K562 (cell line): ENCODE measurements at regions not wholly inside any gene's neighbourhood (a gene's known extent, or its start where the extent isn't known, plus 50 kb on each side); places are given as distances from the start of the nearest gene placed in this dataset.

Source experiments
- ATF3 ChIP-seq, 2 experiments: fragments of 450-650 bp in 1 of 2; sonication (generic) in 1 of 2; formaldehyde crosslinking in 1 of 2; IDR thresholded peaks in 1 of 2; conservative IDR thresholded peaks in 1 of 2; 2 replicates each; pipeline versions ENCODE4 v1.6.1 to v1.8.1; 2016 to 2023; ENCODE audit warnings: mild to moderate bottlenecking in 2 of 2, moderate library complexity in 2 of 2, inconsistent platforms in 1 of 2, missing genetic modification reagents in 1 of 2
- DACH1 ChIP-seq: fragments of 450-650 bp; IDR thresholded peaks from 2 replicates; pipeline ENCODE4 v1.6.1; 2018; ENCODE audit not compliant: partially characterized antibody
- DNMT1 ChIP-seq: fragments of 450-650 bp; IDR thresholded peaks from 2 replicates; pipeline ENCODE4 v1.6.1; 2016; ENCODE audit warnings: antibody characterized with exemption, mild to moderate bottlenecking
- ELK1 ChIP-seq: sonication (generic); formaldehyde crosslinking; IDR thresholded peaks from 2 replicates; pipeline ENCODE4 v1.8.1; 2022; ENCODE audit warnings: missing genetic modification reagents
- JUN ChIP-seq, 2 experiments: sonication (generic) in 1 of 2; formaldehyde crosslinking in 1 of 2; IDR thresholded peaks; 2 replicates each; pipeline versions ENCODE4 v1.6.1 to v1.8.0; 2012 to 2022; ENCODE audit warnings: borderline replicate concordance in 2 of 2, mild to moderate bottlenecking in 2 of 2, improper control_type of control experiment in 1 of 2, low read depth in 1 of 2, low read length in 1 of 2, missing genetic modification reagents in 1 of 2
- ZBTB11 ChIP-seq, 3 experiments: fragments of 200-800 bp in 1 of 3; fragments of 250-450 bp in 1 of 3; fragments of 450-650 bp in 1 of 3; sonication (Bioruptor Pico) in 1 of 3; sonication (Bioruptor generic) in 1 of 3; formaldehyde crosslinking in 1 of 3; IDR thresholded peaks; 2 replicates each; pipeline versions ENCODE4 v1.6.1 to v1.8.0; 2016 to 2022; ENCODE audit warnings: mild to moderate bottlenecking in 2 of 3, missing genetic modification characterization in 2 of 3, missing compliant biosample characterization in 1 of 3, moderate library complexity in 1 of 3
- TF ChIP-seq, protein P1 (sequence below): fragments of 250-450 bp; sonication (Bioruptor Pico); IDR thresholded peaks from 2 replicates; pipeline ENCODE4 v1.5.0; 2021; ENCODE audit warnings: mild to moderate bottlenecking, moderate library complexity

- no peak for TF ChIP-seq DACH1
- no peak for TF ChIP-seq ZBTB11 (CRISPR knock-in tag; IDR thresholded peaks at IDR 0.05)
- TF ChIP-seq ELK1 (CRISPR knock-in tag), result no peak
- no peak for TF ChIP-seq JUN (IDR thresholded peaks at IDR 0.05; ENCODE audit: borderline replicate concordance, low read depth, low read length)
- no peak for TF ChIP-seq JUN (CRISPR knock-in tag; IDR thresholded peaks at IDR 0.05; ENCODE audit: borderline replicate concordance)
- no peak for TF ChIP-seq DNMT1
- TF ChIP-seq, protein P1, sequence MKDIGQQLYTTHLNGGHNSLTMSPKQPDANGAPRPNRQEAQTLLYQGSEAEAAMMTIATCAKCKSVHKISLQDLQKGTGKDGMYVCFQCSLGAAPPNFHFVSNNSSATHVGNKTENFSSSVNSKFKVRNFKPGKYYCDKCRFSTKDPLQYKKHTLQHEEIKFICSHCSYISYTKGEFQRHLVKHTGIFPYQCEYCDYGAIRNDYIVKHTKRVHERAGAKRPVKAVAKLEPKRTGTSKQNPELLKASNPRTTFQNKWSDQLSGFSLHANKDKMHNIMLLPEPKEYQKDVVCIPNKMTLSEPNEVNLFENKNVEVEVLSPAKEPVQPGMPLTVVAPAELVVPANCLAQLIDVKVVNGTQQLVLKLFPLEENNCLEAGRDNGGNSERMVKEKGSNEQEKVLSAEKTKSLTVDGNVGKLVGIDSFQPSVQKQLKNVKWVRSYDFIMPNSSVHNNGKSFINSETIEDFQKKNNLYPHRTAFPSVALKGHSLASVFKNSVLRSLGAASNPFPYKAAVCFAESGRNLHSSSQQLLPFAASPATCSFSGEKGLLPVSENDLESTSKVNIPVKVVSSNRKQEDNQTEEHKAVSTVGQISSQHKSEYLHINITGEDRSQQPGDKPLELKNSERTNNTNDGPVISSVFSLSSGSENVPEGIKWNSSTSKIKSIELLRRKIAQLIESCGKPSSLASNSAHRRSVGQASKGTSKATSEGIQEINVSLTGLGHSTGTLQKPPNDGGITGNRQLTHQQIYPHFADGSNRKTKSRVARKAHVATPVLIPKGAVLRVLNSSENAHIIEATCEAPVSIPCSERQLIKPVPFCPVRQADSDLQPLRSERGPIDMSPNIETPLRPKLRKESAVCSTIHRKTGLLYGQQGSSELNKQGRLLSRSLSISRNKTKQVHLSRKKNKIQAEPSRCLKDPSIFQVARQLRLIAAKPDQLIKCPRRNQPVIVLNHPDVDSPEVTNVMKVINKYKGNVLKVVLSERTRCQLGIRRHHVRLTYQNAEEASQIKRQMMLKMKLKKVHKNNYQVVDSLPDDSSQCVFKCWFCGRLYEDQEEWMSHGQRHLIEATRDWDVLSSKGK (CRISPR knock-in tag), result no peak
- no peak for TF ChIP-seq ATF3 (IDR thresholded peaks at IDR 0.05)
- TF ChIP-seq ATF3 (CRISPR knock-in tag; conservative IDR thresholded peaks at IDR 0.05), result no peak
These were observed 92.0 kb downstream of the RFLNA start for GRCh38 chr12:124386661-124387527.
